GM10248 (cell line): ENCODE measurements at regions not wholly inside any gene's neighbourhood (a gene's known extent, or its start where the extent isn't known, plus 50 kb on each side); places are given as distances from the start of the nearest gene placed in this dataset.
"Not testable (repeated sequence)": the region's sequence is repeated elsewhere in the genome, so short reads cannot be mapped to it uniquely, and the experiment has no call there.

Experiments
- CTCF ChIA-PET: fragments of 300-600 bp; sonication (Branson Sonifier 250); formaldehyde crosslinking; extraction: SDS; loops from one replicate; lab custom pipeline; 2021; ENCODE audit warnings: antibody characterized with exemption; lab: Yijun Ruan, JAX
- POLR2A ChIA-PET: fragments of 350-650 bp; sonication (Branson Sonifier 250); formaldehyde crosslinking; extraction: SDS; loops from one replicate; lab custom pipeline; 2020; ENCODE audit warnings: antibody characterized with exemption; lab: Yijun Ruan, JAX
- DNase-seq: peaks from one replicate; pipeline ENCODE4 v3.0.0; 2012; ENCODE audit errors: extremely low spot score
- TF ChIP-seq, protein P1 (sequence below): IDR thresholded peaks from 2 replicates; pipeline ENCODE4 v1.5.1; 2012; ENCODE audit warnings: mild to moderate bottlenecking, low read depth; ENCODE audit errors: extremely low read depth, missing control alignments, control extremely low read depth

DNA sequence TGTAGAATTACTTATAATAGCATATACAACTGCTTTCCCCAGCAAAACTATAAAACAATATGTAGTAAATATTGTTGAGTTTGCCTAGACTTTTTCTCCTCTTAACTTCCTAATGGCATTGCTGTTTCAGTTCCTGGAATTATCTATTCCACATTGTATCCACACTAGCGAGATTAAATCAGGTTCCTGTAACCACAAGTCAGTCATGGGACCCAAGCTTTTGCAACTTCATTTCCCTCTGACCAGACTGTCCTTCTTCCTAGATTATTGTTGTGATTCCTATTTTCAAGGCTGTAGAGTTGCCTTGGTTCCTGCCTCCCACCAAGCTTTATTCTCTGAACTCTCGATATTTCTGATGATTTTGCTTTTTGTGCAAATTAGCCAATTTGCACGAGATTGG, 173.3 kb upstream of the ZNF804B start:
- DNase-seq = no peak
- TF ChIP-seq, protein P1, sequence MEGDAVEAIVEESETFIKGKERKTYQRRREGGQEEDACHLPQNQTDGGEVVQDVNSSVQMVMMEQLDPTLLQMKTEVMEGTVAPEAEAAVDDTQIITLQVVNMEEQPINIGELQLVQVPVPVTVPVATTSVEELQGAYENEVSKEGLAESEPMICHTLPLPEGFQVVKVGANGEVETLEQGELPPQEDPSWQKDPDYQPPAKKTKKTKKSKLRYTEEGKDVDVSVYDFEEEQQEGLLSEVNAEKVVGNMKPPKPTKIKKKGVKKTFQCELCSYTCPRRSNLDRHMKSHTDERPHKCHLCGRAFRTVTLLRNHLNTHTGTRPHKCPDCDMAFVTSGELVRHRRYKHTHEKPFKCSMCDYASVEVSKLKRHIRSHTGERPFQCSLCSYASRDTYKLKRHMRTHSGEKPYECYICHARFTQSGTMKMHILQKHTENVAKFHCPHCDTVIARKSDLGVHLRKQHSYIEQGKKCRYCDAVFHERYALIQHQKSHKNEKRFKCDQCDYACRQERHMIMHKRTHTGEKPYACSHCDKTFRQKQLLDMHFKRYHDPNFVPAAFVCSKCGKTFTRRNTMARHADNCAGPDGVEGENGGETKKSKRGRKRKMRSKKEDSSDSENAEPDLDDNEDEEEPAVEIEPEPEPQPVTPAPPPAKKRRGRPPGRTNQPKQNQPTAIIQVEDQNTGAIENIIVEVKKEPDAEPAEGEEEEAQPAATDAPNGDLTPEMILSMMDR = no peak
- CTCF ChIA-PET = no interaction called here
- POLR2A ChIA-PET = no interaction called here

- CTCF ChIA-PET = interaction anchor here (1.1 kb wide), 1 partner anchor 9 kb away, joined by 3 read pairs; no protein-coding TSS in a partner anchor
- no peak for DNase-seq
- POLR2A ChIA-PET = no interaction called here
- TF ChIP-seq, protein P1 = no peak
These were observed 182.8 kb upstream of the ZNF804B start for GRCh38 chr7:88576720-88577119.

DNA sequence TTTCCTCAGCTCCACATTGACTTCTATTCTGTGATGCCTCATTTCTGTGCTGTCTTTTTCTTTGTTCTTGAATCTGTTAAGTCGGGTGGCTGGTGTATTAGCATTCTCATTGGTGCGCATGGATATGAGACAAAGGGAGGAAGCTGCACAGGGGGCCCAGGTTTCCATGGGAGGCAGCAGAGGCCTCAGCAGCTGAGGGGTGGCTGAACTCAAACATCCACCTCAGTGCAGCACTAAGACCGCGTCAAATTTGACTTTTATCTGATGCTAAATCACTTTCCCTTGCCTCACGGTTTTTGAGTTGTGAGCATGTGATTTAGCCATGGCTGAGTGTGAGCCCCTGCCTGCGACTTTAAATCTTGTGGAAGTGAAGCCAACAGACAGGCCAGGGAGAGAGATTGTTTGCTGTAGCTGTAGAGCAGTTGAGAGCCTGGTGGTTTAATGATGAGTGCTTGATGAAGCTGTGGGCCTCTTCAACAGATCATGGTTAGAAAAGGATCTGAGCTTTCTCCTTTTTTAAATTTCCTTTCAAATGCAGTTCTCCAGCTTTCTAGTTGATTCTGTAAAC, 193.3 kb upstream of the ZNF804B start:
- TF ChIP-seq, protein P1 = no peak
- ChIA-PET POLR2A (no interaction called here), CTCF (interaction anchor here (0.9 to 1.0 kb wide), 2 partner anchors 9 to 77 kb away, joined by 3 read pairs; no protein-coding TSS in a partner anchor)
- no peak for DNase-seq

- POLR2A ChIA-PET = no interaction called here
- CTCF ChIA-PET = interaction anchor here (1.0 kb wide), 1 partner anchor 78 kb away, joined by 3 read pairs; no protein-coding TSS in a partner anchor
- TF ChIP-seq, protein P1 = no peak
- DNase-seq = no peak
These were observed 194.1 kb upstream of the ZNF804B start for GRCh38 chr7:88565401-88565800.

DNA sequence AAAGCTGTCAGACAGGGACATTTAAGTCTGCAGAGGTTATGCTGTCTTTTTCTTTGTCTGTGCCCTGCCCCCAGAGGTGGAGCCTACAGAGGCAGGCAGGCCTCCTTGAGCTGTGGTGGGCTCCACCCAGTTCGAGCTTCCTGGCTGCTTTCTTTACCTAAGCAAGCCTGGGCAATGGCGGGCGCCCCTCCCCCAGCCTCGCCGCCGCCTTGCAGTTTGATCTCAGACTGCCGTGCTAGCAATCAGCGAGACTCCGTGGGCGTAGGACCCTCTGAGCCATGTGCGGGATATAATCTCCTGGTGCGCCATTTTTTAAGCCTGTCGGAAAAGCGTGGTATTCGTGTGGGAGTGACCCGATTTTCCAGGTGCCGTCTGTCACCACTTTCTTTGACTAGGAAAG, 203.1 kb upstream of the ZNF804B start:
- DNase-seq, POLR2A ChIA-PET: not testable (repeated sequence)
- CTCF ChIA-PET = interaction anchor here (1.0 kb wide), 1 partner anchor 22 kb away, joined by 3 read pairs; no protein-coding TSS in a partner anchor

DNA sequence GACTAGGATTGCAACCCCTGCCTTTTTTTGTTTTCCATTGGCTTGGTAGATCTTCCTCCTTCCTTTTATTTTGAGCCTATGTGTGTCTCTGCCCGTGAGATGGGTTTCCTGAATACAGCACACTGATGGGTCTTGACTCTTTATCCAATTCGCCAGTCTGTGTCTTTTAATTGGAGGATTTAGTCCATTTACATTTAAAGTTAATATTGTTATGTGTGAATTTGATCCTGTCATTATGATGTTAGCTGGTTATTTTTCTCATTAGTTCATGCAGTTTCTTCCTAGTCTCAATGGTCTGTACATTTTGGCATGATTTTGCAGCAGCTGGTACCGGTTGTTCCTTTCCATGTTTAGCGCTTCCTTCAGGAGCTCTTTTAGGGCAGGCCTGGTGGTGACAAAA, 204.7 kb upstream of the ZNF804B start:
- CTCF ChIA-PET, POLR2A ChIA-PET, DNase-seq: not testable (repeated sequence)

- TF ChIP-seq, protein P1 = no peak
- no peak for DNase-seq
- POLR2A ChIA-PET = no interaction called here
- CTCF ChIA-PET = interaction anchor here (1.2 to 4.4 kb wide), 7 partner anchors 10 to 1074 kb away, joined by 3 to 29 read pairs (median 5); no protein-coding TSS in a partner anchor
These were observed 211.1 kb upstream of the ZNF804B start for GRCh38 chr7:88548399-88548798.

DNA sequence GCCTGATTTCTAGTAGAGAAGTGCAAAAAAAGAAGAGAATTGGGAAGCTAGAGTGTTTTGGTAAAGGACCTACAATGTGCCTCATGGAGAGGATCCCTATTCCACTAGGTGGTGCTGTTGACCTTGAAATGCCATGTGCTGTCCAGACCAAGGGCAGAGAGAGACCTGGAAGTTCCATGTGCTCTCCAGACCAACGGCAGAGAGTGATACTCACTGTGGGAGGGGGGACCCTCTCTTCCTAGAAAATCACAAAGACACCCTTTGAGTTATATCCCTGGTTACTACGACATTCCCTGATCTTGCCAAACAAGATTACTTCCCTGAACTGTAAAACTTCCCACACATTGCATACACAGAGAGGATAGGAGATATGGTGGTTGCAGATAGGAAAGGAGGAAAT, 212.7 kb upstream of the ZNF804B start:
- TF ChIP-seq, protein P1 = peak; percentile 72
- CTCF ChIA-PET = interaction anchor here (0.6 to 4.4 kb wide), 6 partner anchors 9 to 1075 kb away, joined by 3 to 29 read pairs (median 14); no protein-coding TSS in a partner anchor
- POLR2A ChIA-PET = no interaction called here
- peak; percentile 19 for DNase-seq
